ENCODE measurements at regions not wholly inside any gene's neighbourhood (a gene's known extent, or its start where the extent isn't known, plus 50 kb on each side); places are given as distances from the start of the nearest gene placed in this dataset.

- H3K4me1 ChIP-seq: peaks cover 9% of the 10 kb centered on the region
- no peak for DNase-seq (ENCODE audit: extremely low spot score in 2 of 2)
- no peak overlapping the region for H3K4me3 ChIP-seq
- H3K36me3 ChIP-seq: no peaks in the 10 kb centered on the region
- no peak for TF ChIP-seq POLR2A (IDR thresholded peaks at IDR 0.05)
- no peak for TF ChIP-seq CTCF (IDR thresholded peaks at IDR 0.05)
- TF ChIP-seq POLR2AphosphoS5 (IDR thresholded peaks at IDR 0.05; ENCODE audit: insufficient read depth in 1 of 2, low read depth in 1 of 2): no peak
- H3K9me3 ChIP-seq: no peaks in the 10 kb centered on the region
- no peaks in the 10 kb centered on the region for H3K27me3 ChIP-seq
- intact Hi-C loops (cut with DNase I): no loop called here
- no peak overlapping the region for H3K27ac ChIP-seq
Observed at GRCh38 chr22:25485626-25486545, 78.6 kb upstream of the GRK3 start.

GRCh38 chr22:25487508-25487907, 77.0 kb upstream of the GRK3 start:
- no peak for DNase-seq (ENCODE audit: extremely low spot score in 2 of 2)
- Histone ChIP-seq H3K4me1 (peaks cover 9% of the 10 kb centered on the region), H3K27me3 (no peaks in the 10 kb centered on the region), H3K36me3 (no peaks in the 10 kb centered on the region), H3K9me3 (no peaks in the 10 kb centered on the region), H3K4me3 (no peak overlapping the region), H3K27ac (no peak overlapping the region)
- intact Hi-C loops (cut with DNase I): no loop called here
- TF ChIP-seq POLR2A (IDR thresholded peaks at IDR 0.05) (no peak), CTCF (IDR thresholded peaks at IDR 0.05) (no peak), POLR2AphosphoS5 (IDR thresholded peaks at IDR 0.05; ENCODE audit: insufficient read depth in 1 of 2, low read depth in 1 of 2) (no peak)

- no peak for DNase-seq (ENCODE audit: extremely low spot score in 2 of 2)
- intact Hi-C loops (cut with DNase I): no loop called here
Observed at GRCh38 chr22:25488244-25489020, 76.0 kb upstream of the GRK3 start.

GRCh38 chr22:25489947-25490346, 74.5 kb upstream of the GRK3 start:
- DNase-seq (ENCODE audit: extremely low spot score in 2 of 2): no peak
- no peaks in the 10 kb centered on the region for H3K4me1 ChIP-seq
- TF ChIP-seq POLR2AphosphoS5 (IDR thresholded peaks at IDR 0.05; ENCODE audit: insufficient read depth in 1 of 2, low read depth in 1 of 2): no peak
- no peak for TF ChIP-seq POLR2A (IDR thresholded peaks at IDR 0.05)
- H3K27ac ChIP-seq: no peak overlapping the region
- H3K27me3 ChIP-seq: no peaks in the 10 kb centered on the region
- no peaks in the 10 kb centered on the region for H3K36me3 ChIP-seq
- H3K4me3 ChIP-seq: no peak overlapping the region
- H3K9me3 ChIP-seq: no peaks in the 10 kb centered on the region
- intact Hi-C loops (cut with DNase I): no loop called here

More at GRCh38 chr22:25488244-25489020, 76.0 kb upstream of the GRK3 start:
- no peak for TF ChIP-seq CTCF (IDR thresholded peaks at IDR 0.05)
- TF ChIP-seq POLR2AphosphoS5 (IDR thresholded peaks at IDR 0.05; ENCODE audit: insufficient read depth in 1 of 2, low read depth in 1 of 2): no peak
- Histone ChIP-seq H3K9me3 (no peaks in the 10 kb centered on the region), H3K4me3 (no peak overlapping the region), H3K27me3 (no peaks in the 10 kb centered on the region), H3K27ac (no peak overlapping the region), H3K36me3 (no peaks in the 10 kb centered on the region), H3K4me1 (peaks cover 3% of the 10 kb centered on the region)

GRCh38 chr22:25490896-25491295, 73.6 kb upstream of the GRK3 start:
- no peaks in the 10 kb centered on the region for H3K4me1 ChIP-seq
- no peak overlapping the region for H3K27ac ChIP-seq
- no peaks in the 10 kb centered on the region for H3K9me3 ChIP-seq
- no peak for DNase-seq (ENCODE audit: extremely low spot score in 2 of 2)
- no peaks in the 10 kb centered on the region for H3K27me3 ChIP-seq
- TF ChIP-seq POLR2AphosphoS5 (IDR thresholded peaks at IDR 0.05; ENCODE audit: insufficient read depth in 1 of 2, low read depth in 1 of 2) (no peak), CTCF (IDR thresholded peaks at IDR 0.05) (no peak)
- H3K36me3 ChIP-seq: no peaks in the 10 kb centered on the region
- H3K4me3 ChIP-seq: no peak overlapping the region
- intact Hi-C loops (cut with DNase I): no loop called here

All from vagina (tissue), 2 donors.